ENCODE measurements at regions not wholly inside any gene's neighbourhood (a gene's known extent, or its start where the extent isn't known, plus 50 kb on each side); places are given as distances from the start of the nearest gene placed in this dataset.

DNA sequence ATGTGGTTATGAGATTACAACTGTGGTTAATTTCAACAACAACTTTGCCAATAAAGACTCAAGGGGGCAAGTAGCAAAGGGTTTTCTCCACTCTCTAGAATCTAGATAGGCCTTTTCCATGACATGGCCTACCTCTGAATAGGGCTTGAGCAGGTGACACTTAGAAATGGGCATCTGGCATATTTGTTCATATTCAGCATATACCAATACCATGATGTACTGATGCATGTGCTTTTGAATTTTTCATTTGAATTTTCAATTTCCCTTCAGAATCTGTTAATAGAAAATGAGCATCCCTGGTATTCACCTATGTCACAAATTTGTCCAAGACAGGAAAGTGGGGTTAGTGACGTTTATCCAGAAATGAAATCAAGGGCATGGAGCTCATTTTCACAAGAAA lies 757.5 kb upstream of the NRSN1 start:
- no peak for DNase-seq (ENCODE audit: low spot score)

DNA sequence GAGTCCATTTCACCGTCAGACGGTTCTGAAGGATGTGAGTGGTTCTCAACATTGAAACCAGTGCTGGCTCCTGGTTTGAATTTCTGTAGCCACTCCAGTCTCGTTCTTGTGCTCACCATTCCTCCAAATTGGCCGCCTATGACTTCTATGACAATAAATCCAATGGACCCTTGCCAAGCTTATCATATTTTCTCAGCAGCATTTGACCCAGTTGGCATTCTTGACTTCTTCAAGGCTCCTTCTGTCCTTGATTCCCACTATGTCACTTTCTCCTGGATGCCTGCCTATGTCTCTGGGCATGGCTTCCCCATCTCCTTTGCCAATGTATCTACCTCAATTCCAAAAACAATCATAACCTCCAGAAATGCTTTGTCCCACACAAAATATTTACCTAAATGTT lies 756.0 kb upstream of the NRSN1 start:
- no peak for DNase-seq (ENCODE audit: low spot score)

DNA sequence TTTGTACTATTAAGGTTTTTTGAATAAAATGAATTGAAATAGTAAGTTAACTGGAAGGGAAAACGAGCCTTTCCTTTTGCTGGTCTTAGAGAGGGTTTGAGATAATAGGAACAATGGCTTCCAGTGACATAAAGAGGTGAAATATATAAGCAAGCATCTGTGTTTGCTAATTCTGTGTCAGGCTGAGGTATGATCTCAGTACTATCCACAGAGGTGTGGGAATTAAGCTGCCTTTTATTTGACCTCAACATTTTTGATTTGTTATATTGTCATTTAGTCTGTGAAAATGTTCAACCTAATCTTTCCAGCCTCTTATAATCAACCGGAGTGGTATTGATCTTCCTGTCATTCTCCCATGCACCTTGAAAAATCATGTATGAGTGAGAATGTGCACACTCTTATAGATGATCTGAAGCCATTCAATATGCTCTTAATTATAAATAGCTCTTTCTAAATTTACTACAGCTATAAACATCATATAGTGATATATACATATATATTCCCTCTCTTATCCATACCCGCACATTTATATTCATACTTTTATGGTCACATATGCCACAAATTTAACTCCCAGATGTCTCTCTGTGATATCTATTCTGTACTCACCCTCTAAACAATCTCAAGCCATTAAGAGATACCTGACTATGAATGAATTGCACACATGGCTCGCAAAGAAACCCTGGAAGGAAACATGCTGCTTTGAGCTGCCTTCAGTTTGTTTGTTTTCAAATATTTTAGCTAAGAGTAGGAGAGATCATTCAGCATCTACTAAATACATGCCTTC lies 754.7 kb upstream of the NRSN1 start:
- no peak for DNase-seq (ENCODE audit: low spot score)

DNA sequence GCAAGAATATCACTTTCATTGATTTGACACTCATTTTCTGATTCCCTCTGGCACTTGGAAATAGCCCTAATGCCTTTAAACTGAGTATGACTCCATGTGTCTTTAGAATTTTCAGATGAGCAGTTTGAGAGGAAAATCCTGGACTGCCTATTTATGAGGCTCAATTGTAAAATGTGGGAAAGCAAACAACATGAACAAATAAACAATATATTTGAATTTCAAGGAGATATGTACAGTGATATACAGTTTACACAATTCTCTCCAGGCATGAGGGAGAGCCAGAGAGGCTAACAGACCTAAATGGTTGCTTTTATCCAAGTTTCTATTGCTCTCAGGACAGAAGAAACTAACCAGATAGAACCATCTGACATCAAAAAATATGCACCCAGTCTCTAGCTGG lies 748.2 kb upstream of the NRSN1 start:
- no peak for DNase-seq (ENCODE audit: low spot score)

DNA sequence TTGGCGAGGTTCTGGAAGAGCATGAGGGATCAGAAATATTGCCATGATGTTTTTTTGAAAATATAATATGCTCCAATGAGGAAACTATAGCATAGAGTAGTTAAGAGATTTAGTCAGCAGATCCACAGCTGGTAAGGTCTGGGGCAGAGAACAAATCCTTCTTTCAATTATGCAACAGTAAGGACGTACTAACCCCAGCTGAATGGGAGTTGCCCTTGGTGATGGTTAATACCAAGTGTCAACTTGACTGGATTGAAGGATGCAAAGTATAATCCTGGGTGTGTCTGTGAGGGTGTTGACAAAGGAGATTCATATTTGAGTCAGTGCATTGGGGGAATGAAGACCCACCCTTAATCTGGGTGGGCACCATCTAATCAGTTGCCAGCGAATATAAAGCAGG lies 745.5 kb upstream of the NRSN1 start:
- DNase-seq (ENCODE audit: low spot score), result no peak

DNA sequence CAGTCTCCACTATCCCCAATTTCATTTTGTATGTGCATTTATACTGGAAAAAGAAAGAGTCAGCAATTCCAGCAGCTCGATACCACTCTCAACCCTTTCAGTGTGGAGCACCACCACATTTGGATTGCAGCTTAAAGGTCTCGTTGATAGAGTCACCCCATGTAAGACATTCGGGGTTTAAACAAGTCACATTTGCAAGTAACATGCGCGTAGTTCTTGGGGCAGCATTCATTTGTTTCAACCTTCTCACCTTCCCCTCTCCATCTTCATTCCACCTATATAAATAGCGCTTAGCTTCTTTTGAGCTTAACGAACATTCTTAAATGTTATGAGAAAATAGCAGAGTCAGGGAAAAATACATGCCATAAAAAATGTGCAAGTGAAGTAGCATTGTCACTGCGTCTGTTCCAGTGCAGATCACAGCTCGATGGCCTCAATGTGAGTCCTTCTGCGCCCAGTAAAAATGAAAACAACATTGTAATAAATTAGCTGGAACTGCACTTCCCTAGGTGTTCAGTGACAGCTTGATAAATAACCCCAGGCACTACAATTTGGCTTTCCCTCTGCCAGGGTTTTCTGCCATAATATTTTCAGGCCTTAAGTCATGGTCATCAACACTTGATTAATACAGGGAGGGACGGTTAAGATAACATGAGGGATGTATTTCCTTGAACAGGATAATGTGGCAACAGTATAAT lies 737.8 kb upstream of the NRSN1 start:
- no peak for DNase-seq (ENCODE audit: low spot score)

DNA sequence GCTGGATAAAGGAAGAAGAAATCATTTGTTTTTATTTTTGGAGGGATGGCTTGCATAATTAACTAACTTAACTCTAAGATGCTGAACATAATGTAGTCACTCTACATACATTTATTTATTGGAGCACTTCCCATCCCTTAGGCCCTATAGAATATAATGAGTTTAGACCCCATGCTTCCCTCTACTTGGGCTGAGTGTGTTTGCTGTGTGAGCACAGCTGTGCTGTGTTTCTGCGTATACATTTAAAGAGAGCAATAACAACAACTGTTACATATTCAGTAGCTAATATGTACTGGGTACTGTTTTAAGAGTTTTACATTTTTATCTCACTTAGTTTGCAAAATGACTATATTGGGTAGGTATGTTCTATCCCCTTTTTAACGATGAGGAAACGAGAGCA lies 736.6 kb upstream of the NRSN1 start:
- DNase-seq (ENCODE audit: low spot score), result no peak

DNA sequence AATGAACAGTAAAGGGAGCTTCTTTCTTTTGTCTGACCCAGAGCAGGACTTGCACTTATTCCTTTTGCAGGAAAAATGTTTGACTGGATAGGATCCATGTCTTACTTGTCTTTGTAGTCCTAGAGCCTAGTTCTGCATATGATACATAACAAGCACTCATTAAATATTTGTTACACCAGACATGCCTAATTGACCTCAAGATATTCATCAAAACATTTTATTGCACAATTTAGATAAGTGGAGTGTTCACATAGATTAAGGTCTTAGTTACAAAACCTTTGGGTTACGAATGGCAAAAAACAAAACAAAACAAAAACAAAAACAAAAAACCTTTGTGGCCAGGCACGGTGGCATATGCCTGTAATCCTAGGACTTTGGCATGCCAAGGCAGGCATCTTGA lies 735.8 kb upstream of the NRSN1 start:
- no peak for DNase-seq (ENCODE audit: low spot score)

DNA sequence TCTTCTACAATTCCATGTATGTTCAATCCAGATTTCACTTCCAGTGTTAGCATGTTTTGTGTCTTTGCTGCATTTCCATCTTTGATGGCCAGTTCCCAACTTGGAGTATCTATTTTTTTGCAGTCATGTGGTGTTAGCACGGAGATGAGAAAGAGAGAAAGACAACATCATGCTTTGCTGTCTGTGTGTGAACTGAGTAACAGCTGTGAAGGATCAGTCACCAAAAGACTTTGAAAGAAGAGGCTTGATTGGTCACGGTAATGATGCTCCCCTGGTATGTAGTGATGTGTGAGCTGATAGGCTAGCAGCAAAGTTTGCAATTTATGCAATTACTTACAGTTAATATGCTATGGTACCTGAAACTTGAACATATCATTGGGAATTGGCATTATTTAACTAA lies 731.3 kb upstream of the NRSN1 start:
- DNase-seq (ENCODE audit: low spot score), result no peak

DNA sequence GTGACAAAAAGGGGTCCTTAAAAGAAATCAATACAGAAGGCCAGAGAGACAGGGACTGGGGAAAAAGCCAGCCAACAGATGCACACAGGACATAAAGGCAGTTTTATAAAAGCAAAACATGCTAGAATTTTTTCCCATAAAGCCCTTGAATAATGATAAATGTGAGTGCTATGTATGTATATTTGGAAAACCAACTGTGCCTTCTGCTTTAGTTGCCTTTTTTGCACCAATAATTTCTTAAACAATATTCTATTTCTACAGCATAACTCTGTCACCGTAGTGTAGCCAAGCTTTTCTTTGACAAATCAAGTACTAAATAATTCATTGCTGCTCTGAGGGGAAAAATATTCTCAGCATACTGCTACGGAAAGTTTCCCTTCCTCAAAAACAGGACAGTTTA lies 730.6 kb upstream of the NRSN1 start:
- no peak for DNase-seq (ENCODE audit: low spot score)

DNA sequence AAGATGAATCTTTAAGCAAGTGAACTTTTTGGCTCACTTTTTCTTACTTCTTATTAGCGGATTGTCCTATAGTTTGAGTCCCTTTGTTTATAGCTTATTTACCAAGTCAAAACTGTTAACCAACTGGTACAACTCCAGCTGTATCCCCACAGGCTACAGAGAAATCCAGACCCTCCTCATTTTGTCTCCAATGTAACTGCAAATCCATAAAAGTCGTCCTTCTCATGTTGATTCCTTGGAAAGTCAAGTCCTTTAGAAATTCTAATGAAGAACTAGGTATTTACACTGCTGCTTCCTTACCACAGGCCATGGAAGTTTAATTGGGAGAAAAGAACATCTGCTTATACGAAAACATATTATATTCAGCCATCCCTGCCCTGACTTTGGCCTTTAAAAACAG lies 729.1 kb upstream of the NRSN1 start:
- no peak for DNase-seq (ENCODE audit: low spot score)

DNA sequence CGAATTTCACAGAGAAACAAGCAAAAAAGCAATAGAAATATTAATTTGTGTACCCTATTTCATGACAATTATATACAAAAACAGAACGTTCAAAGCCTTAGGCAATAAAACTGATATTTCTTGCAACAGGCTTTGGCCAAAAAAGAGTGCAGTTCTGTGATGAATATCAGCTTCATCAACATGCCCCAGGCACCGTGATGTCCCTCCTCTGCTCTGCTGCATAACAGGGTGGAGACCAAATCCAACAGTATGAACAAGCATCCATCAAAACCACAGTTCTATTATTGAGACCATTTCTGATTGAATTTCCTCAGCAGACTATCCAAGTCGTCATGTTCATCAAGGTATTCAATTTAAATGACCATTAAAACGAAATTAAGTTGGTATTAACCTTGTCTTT lies 722.6 kb upstream of the NRSN1 start:
- no peak for DNase-seq (ENCODE audit: low spot score)

DNA sequence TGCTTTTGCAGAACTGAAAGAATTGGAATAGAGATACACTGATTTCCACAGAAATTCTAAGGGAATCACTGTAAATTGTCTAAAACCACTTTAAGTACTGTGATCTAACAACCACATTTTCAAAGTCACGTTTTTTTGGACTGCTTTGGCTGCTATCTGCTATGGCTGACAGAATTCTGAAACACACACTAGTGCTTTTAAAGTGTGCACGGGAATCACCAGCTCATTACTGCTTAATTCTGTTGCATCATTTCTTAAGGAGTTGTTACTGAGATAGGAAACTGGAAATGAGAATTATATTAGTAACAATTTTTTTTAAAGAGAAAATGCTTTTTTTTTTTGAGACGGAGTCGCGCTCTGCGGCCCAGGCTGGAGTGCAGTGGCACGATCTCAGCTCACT lies 716.5 kb upstream of the NRSN1 start:
- DNase-seq (ENCODE audit: low spot score), result no peak

DNA sequence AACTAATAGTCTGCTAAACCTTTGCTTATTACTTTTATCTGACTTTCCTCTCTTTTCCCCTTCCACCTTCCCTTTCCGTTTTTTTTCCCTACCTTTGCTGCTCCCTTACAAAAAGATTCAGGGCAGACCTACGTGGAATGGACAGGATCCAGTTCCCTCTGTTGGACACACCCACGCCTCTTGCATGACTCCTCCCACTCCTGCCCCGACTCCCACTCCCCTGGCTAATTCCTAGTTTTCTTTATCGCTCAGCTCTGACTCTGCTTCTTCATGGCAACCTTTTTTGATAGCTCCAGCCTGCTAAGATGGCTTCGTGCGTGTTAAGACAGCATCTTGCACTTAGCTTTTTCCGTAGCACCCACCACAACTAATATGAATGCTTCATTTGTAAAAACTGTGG lies 715.6 kb upstream of the NRSN1 start:
- no peak for DNase-seq (ENCODE audit: low spot score)

DNA sequence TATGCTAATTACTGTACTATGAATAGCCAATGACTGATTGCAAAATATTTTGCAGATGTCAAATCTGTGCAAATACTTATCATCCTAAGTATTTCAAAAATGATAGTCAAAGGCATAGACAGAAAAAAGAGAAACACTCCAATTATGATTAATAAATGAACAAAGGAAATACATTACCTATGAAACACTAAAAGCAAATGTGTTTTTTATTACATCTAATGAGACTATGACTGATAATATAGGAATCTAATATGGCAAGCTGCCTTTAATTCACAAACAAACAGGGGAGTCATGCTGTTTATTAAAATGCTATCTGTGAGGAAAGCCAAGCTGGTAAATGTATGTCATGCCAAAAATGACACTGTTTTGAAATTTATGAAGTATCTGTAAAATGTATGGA lies 713.2 kb upstream of the NRSN1 start:
- DNase-seq (ENCODE audit: low spot score), result no peak

DNA sequence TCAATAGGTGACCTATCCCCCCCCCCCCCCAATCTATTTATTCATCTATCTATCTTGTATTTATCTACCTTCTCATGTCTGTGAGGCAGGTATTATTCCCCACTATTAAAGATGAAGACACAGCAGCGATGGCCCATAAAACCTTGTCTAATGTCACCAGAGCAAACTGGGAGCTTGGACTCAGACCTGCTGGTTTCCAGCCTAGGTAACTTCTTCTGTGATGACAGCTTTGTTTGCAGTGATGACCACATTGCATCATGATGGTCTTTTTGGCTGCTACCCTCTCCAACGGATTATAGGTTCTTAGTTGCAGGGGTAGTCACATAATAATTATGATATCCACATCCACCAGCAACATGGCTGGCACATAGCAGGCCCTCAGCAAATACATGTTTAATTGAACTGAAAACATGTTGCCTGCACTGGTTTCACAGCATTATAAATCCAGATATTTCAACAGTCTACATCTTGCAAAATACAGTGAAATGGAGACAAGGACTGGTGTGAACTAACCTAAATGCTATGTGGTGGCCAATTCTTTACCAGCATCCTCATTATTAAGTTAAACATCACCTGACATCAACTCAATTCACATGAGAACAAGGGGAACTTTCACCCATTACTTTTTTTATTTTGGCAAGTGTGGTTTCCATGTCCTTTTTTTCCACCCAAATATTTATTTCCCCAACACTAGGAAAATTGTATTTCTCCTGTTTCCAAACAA lies 712.5 kb upstream of the NRSN1 start:
- DNase-seq (ENCODE audit: low spot score), result no peak

DNA sequence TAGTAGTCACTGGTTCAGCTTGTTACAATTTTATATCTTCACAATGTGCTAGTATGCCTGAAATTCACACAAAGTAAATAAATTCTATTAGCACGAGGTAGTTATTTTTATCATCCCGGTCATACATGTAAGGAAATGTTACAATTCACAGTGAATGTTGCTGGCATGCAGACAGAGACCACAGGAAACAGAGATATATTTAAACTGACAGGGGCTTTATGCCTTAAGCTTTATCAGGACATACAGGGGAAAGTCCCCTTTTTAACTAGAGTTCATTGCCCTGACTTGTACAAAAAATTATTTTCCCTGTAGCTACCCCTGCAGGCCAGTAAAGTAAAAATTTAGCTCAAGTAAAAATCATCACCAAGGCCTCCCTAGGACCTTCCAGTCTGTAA lies 712.0 kb upstream of the NRSN1 start:
- peak; percentile 20 for DNase-seq (ENCODE audit: low spot score)

DNA sequence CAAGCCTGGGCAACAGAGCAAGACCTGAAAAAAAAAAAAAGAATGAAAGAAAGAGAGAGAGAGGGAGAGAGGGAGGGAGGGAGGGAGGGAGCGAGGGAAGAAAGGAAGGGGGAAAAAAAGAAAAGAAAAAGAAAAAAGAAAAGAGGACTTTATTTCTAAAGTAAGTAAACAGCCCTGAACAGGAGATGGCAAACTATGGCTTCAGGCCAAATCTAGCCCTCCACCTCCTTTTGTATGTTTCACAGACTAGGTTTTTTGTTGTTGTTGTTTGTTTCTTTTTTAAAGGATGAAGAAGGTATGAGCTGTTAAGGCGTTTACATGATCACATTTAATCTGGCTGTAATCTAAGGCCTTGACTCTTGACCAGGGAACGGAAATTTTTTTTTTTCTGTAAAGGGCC lies 711.1 kb upstream of the NRSN1 start:
- no peak for DNase-seq (ENCODE audit: low spot score)

DNA sequence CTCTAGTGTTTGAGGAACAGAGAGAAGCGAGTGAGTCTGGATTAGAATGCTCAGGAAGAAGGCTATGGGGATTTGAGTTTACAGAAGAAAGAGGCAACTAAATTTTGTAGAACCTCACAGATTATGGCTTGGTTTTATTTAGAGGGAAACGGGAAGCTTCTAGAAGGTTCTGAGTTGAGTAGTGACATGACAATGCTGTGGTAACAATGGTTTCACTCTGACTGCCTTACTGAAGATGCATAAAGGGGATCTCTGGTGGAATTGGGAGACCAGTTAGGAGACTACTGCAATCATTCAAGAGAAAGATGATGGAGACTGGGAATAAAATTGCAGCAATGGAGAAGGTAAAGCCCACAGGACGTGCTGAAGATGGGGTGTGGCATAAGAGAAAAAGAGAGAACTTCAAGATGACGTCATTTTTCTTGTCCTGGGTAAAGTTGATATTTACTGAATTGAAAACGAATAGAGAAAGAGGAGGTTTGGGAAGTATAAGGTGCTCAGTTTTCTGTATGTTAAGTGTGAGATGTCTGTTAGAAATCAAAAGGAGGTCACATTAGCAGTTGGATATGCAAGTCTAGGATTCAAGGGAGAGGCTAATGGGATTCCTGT lies 710.1 kb upstream of the NRSN1 start:
- no peak for DNase-seq (ENCODE audit: low spot score)

DNA sequence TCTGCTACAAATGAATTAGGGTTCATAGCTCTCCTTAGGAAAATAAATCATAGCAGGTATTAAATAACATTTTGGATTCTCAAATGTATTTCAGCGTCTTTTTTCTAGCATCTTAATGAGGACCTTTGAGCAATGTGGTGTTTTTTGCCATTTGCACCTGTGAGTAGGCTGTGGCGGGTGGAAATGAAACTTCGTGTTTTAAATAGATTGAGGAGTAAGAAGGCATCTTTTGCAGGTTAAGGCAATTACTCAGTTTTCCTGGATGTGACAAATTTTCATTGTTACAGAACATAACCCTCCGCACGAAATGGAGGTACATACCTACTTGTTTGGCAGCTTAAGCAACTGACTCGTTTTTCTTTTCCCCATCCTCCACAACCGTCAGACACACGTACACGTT lies 708.9 kb upstream of the NRSN1 start:
- no peak for DNase-seq (ENCODE audit: low spot score)

DNA sequence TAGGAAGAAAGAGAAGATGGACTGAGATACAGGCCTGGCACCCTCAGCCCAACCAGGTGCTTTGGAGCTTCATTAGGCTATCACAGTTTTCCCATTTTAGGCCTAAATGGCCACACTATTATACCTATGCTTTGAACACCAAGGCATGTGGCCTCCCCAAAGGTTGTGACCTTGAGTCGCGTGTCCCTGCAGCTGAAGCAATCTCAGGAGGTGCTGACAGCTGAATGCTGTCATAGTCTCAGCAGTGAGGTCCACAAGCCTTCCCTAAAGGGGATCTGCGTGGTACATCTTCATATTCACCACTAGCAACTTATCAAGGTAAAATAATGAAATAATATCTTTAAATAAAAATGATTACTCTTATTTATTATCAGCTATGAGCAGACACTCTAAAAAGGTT lies 707.9 kb upstream of the NRSN1 start:
- no peak for DNase-seq (ENCODE audit: low spot score)

DNA sequence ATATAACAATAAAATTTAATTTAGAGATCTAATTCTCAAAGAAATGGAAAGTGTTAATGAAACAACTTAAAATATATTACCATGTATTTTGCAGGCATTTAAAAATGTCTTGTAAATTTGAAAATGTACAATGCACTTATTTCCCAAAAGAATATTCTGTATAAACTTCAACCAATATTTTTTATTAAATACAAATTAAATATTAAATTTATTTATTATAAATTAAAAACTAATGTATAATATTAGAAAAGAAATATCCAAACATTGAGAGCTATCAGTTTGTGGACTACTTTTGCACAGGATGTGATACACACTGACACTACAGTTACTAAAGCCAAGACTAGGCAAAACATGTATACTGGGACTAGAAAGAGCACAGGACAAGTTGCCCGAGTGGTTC lies 707.0 kb upstream of the NRSN1 start:
- DNase-seq (ENCODE audit: low spot score), result no peak

Measured in D341Med (cell line).